Hypothalamus (tissue), 51 donors: ENCODE measurements at regions not wholly inside any gene's neighbourhood (a gene's known extent, or its start where the extent isn't known, plus 50 kb on each side); places are given as distances from the start of the nearest gene placed in this dataset.

Source experiments
- DNase-seq, 51 donors: peaks; one replicate each; lab custom pipeline; 2025; lab: John Stamatoyannopoulos, UW

DNA sequence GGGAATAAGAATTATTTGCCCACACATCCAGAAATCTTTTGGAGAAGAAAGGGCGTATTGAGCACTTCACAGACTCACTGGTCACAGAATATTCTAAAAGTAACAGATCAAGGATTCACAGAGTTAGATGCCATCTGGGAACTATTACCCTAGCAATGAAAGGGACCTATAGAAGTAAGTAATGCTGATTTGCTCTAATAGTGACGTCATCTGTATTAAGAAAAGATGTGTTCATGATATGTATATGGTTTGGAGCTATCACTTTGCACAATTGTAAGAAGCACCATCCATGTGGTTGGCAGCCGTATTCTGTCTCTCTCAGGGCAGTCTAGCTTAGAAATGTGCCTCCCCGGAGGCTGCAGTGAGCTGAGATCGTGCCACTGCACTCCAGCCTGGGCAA, 52.8 kb upstream of the SV2C start:
- DNase-seq: no peak

DNA sequence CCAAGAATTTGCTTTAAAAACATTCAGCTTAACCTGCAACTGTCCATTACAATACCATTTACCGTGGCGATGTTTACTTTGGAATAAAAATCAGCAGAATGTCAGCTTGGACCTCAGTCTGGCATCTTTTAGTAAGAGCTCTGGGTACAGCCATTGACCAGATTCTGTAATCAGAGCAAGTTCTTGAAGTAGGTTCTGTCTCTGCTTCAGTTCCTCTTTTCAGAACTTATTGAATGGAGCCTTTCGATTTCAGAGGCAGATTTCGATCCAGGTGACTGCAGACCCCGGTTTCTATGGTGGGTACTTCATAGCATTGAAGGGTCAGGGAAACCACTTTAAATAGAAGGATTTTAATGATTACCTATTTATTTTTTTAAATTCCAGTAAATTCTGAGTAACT, 53.4 kb upstream of the SV2C start:
- no peak for DNase-seq

DNA sequence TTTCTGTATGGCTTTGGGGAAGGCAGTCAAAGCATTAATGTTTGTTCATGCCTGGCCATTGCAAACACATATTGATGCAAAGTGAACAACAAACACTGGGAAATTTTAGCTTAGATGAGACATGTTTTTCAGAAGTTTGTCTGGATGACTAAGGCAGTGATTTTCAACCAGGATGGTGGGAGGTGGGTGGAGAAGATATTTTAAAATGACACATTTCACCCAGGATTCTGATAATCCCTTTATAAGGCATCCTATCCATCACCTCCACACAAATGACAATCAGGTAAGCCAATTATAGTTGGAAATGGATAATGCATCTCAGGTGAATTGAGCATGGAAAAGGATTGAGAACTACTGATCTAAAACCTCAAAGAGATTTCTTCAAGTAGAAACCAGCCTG, 57.4 kb upstream of the SV2C start:
- DNase-seq: no peak

DNA sequence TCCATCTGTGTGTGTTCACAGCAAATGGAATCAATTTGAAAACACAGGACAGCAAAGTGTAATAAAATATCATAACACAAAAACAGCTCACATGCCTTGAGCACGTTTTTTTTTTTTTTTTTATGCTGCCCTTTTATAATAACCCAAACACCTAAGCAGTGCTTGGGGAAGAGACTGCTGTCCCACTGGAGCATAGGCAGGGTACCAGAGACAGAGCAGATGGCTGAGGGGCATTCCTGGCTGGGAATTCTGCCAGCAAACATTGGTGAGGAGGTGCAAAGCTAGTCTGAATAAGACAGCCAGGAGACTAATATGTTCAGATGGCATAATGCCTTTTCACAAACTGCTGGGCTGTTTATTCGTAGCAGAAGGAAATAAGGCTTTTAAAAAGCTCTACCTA, 58.1 kb upstream of the SV2C start:
- no peak for DNase-seq

DNA sequence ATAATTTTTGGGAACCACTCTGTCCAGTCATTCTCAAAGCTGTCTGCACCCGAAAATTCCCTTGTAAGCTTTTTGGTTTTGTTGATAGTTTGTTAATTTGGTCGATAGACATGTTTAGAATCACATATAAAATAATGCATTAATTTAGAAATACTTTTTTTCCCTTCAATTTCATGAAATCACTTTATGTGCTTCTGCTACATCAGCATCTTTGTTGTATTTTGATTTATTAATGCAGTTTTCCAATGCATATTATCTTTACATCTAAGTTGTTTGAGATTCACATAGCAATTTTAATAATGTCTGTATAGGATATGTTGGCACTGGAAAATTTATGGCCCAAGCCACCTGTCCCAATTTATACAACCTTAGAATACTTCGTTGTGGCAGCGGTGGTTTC, 60.6 kb upstream of the SV2C start:
- DNase-seq: no peak

DNA sequence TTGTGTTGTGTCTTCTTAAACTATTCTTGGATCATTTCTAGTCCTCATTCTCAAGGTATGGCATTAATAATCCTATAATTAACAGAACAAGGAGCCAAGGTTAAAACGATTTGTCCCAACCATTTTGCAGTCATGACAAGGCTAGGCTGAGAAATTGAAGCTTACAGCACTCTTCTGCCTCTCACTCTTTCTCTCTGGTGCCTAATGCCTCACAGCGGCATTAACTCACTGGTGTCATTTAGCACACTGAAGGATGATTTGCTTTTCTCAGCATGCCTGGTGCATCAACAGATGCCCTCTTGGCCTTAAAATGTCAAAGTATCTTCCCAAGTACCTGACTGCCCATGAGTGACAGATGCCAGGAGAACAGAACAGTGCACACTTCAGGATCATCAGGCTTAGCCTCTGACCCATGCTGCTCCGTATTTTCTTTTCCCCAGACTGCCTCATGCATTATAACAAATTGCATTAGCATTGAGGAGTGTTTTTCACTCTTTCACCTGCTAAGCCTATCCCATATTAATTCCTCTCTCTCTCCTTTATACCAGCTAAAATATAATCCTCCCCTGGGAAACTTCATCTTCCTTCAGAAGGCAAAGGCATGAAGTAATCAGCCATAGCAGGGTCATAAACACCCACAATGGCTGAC, 61.1 kb upstream of the SV2C start:
- DNase-seq: no peak

DNA sequence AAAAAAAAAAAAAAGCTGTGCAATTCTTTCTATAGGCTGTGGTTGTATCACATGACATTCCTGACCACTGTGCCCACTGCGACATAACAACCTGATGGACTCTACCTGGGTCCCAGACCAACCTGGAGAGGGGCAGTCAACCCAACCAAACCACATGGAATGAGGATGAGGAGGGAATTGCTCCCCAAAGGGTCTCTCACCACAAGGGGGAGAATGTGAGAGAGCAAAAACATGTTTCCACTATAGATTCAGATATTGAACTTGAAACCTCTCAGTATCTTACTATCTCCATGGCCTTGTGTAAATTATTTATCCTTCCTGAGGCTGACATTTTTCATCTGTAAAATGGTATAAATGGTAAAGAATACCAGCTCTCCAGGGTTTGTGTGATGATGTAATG, 66.9 kb upstream of the SV2C start:
- DNase-seq: no peak

DNA sequence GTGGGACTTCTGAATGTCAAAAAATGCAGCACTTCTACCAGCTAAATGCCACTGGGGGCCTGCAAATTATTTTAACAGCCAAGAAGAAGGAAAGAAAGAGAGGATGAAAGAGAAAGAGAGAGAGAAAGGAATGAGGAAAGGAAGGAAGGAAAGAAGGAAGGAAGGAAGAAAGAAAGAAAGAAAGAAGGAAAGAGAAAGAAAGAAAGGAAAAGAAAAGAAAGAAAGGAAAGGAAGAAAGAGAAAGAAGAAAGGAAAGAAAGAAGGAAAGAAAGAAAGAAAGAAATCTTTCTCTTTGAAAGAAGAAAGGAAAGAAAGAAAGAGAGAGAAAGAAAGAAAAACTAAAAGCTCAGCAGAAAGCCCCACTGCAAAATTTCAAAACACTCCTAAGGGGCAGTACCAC, 69.2 kb upstream of the SV2C start:
- DNase-seq: no peak

DNA sequence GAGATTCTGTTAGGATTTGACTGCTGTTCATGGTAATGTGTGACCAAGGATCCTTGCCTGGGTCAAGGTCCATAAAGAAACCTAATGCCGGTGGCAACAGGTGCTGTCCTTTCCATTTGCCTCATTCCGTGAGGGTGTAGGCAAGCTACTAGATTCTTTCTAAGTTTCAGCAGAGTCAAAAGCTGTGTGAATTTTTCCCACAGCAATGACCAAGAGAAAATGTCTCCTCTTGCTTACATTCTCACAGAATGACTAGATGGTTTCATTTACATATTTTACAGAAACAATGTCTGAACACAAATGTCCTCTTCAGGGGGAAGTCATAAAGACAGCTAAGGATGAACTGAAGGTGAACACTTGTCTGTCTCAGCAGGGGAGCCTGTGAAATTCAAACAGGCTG, 75.3 kb upstream of the SV2C start:
- DNase-seq: no peak

DNA sequence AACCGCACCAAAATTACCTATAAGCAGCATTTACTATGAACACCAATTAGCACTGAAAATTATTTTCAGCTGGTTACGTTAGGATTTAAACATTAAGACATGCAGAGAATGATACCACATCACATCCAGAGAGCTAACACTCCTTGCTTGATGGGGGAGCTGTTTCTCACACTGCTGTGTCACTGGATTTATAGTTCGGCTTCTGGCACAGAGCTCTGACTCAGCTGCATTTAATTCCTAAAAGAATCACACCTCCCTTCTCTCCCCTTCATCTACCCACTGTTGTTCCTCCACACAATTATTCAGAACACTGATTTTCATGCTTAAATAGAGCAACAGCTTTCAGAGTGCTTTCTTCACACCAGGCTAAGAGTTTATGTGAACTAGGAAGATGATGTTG, 82.6 kb upstream of the SV2C start:
- peak in 3 of 51 donors; percentile 2 to 31 (median 13) for DNase-seq

DNA sequence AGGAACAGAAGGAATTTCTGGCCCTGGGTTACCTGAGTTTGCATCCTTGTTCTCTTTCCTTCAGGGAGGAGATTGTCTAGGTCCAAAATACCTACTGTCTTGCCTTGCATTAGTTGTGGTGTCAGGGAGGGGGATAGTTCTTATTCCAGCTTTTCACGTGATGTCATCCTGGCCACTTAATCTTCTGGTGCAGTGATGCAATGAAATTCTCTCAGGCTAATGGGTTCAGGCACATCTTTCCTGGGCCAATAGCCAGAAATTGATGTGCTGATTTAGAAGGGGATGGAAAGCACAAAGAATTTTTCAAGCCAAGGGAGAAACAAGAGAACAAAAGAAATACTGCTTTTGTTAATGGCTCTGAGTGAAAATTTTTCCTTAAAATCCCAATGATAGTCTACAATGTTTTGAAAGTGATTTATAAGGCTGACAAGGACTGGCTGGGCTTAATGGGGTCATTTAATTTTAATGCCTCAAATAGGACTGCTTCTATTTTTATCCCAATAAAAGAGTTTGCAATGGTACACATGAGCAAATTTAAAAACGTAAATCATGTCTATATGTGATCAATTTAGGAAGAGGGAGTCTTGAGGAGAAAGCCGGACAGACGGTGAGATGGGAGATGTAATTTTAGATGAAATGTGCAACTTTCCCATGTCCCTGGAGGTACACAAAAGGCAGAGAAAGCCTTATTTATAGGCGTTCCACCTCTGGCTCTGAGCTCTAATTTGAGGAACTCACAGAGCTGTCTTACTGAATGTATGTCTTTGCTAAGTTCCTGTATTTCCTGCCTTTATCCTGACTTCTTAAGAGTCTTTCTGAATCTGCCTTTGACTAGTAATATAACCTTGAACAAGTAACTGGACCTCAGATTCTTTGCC, 89.3 kb upstream of the SV2C start:
- DNase-seq: no peak

DNA sequence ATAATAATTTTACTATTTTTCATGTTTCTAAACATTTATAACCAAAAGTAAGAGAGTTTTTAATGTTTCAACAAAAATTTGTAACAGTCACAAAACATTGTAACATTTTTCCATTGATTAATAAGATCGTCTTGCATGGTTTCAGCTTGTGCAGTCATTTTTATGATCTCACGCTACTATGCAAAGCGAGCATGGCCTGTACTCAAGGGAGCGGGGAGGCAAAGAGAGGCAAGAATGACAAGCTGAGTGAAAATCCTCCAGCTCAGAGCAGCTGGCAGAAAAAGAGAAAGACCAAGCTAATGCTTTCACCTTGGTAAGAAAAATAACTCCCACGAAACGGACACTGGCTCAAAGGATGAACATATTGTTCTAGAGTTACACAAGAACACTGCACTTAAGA, 90.0 kb upstream of the SV2C start:
- DNase-seq: no peak

DNA sequence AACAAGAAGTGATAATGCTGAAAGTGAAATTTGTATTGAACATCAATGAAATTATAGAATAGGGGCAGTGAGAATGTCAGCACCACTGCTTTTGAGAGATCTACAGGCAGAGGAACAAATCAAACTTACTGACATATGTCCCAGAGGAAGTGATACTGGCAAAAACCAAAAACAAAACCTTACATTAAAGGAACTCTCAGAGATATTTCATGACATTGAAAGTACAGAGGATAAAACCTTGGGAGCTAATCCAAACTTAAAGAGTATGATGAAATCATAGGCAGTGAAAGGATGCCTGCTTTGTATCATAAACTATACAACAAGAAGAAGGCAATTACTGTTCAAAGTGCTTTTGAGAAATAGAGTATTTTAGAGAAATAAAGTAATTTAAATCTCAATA, 90.4 kb upstream of the SV2C start:
- DNase-seq: no peak

DNA sequence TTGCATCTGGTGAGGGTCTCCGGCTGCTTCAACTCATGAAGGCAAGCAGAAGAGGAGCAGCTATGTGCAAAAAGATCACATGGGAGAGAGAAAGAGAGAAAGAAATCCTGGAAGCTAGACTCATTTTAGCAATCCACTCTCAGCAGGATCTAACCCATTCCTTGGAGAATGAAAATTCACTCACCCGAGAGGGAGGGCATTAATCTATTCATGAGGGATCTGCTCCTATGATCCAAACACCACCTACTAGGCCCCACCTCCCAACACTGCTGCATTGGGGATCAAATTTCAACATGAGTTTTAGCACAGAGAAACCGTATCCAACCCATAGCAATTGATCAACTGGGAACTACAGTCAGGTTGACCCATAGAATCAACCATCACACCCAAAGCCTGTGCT, 98.1 kb upstream of the SV2C start:
- DNase-seq: no peak

DNA sequence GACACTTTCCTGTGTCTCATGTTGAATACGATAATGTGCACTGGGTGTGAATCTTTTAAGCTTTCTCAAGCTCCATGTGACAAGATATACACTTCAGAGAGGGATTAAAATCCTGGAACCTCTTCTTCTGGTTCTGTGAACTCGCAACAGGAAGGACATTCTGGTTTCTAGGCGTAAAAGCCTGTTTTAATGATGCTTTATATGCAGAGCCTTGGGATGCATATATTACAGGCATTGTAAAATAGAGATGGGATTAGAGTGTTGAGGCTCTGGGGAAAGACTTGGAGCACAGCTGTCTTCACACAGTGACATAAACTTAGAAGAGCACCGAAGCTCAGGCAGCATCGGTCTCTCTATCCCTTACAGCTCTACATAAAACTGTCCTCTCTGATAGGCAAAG, 107.7 kb upstream of the SV2C start:
- DNase-seq: no peak

DNA sequence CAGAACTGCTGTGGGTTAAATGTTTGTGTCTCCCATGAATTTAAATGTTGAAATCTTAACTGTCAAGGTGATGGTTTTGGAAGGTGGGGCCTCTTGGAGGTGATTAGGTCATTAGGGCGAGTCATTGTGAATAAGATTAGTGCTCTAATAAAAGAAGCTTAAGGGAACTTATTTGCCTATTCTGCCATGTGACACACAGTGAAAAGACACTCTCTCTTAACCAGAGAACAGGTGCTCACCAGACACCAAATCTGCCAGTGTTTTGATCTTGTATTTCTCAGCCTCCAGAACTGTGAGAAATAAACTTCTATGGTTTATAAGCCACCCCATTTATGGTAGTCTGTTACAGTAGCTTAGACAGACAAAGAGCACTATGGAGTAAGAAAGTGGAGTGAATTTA, 117.9 kb upstream of the SV2C start:
- no peak for DNase-seq

DNA sequence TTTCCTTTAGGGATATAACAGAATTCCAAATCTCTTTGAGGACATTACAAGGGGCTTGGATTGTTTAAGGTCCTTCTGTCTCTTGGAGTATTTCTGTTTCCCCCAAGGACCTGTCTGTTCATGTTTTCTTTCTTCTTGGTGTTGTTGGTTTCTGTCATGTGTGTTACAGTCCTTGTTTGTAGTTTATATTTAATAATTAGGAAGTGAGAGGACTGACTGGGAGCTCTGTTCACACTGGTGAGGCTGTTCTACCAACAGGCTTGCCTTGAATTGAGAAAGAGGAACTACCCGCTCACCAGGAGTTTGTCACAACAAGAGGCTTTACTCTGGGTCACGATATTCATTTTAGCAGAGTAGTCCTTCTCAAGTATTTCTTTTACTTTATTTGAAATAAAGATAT, 119.2 kb upstream of the SV2C start:
- no peak for DNase-seq

DNA sequence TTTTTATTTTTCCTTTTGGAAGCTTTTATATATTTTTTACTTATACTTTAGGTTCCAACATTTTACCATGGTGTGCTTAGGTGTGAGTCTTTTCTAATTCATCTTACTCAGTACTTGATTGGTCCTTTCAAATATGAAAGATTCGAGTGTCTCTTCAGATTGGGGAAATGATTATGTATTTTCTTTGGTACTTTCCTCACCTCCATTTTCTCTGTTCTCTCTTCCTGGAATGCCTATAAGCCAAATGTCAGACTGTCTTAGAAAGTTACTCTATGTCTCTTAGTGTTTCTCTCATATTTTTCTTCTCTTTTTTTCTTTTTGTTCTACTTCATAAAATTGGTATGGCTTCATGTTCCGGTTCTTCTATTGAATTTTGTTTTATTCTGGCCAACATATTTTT, 119.6 kb upstream of the SV2C start:
- DNase-seq: no peak

DNA sequence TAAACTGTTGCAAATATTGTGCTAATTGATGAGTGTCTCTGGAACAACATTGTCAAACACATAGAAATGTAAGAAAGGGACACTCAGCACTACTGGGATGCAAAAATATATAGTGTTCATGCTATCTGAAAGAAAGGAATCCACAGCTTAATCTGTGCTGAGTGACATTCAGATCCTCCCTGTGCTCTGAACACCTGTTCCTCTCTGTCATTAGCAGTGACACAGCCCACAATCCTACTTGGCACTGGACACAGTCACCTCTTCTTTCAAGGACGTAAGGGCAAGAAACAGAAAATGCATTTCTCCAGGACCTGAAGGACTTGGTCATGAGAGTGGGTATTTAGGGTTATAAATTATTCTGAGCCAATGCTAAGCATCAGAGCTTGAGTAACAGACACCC, 121.4 kb upstream of the SV2C start:
- DNase-seq: no peak

DNA sequence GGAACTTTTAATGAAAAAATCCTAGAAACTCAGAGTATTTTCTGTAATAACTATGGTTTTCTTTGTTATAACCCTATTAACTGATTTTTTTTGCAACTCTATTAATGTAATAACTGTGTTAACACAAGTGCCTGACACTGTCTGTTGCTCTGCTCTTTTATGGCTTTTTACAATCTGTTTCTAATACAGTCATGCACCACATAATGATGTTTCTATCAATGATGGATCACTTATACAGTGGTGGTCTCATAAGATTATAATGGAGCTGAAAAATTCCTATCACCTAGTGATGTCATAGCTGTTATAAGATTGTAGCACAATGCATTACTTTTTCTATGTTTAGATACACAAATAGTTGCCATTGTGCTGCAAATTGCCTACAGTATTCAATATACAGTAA, 123.1 kb upstream of the SV2C start:
- no peak for DNase-seq

DNA sequence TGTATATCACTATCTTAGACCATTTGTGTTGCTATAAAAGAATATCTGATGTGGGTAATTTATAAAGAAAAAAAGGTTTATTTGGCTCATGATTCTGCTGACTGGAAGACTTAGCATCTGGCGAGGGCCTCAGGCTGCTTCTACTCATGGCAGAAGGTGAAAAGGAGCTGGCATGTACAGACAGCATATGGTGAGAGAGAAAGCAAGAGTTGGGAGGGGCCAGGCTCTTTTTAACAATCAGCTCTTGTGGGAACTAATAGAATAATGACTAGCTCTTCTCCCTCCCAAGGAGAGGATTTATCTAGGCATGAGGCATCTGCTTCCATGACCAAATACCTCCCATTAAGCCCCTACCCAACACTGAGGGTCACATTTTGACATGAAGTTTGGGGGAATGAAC, 130.2 kb upstream of the SV2C start:
- no peak for DNase-seq

DNA sequence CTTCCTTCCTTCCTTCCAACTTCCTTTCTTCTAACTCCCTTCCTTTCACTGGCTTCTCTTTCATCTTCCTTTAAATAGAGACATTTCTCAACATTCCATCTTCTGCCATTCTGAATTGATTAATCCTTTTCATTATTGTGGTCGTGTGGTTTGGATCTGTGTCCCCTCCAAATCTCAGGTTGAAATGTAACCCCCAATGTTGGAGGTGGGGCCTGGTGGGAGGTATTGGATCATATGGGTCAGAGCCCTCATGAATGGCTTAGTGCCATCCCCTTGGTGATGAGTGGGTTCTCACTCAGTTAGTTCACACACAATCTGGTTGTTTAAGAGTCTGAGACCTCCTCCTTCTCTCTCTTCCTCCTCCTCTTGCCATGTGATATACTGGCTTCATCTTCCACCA, 130.9 kb upstream of the SV2C start:
- DNase-seq: no peak

DNA sequence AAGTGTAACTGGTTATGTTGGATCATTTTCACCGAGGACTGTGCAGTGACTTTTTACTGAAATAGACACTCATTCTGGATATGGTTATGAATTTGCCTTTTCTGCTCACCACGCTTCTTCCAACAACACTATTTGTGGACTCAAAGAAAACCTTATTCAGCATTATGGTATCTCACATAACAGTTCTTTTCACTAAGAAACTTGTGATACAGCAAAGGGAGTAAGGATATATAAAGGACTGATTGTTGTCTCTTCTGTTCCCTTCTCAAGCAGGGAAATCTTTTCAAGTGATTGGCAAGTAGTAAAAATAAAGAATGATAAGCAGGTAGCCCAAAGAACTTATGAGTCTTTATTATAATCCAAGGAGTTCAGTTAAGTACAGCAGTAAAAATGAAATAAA, 131.5 kb upstream of the SV2C start:
- DNase-seq: no peak
